Ovary (tissue), 3 donors: ENCODE measurements at regions not wholly inside any gene's neighbourhood (a gene's known extent, or its start where the extent isn't known, plus 50 kb on each side); places are given as distances from the start of the nearest gene placed in this dataset.

Source experiments
- CTCF ChIP-seq, 3 donors: fragments of 450-650 bp in 2 of 3; fragments of 200-600 bp in 1 of 3; IDR thresholded peaks; one replicate each; pipeline versions ENCODE4 v1.5.1 to v1.8.0; 2016 to 2022; ENCODE audit warnings: antibody characterized with exemption in 3 of 3, mild to moderate bottlenecking in 1 of 3
- POLR2A ChIP-seq: fragments of 450-650 bp; IDR thresholded peaks from one replicate; pipeline ENCODE4 v1.6.1; 2017; ENCODE audit warnings: antibody characterized with exemption, mild to moderate bottlenecking, moderate library complexity
- donor health status: DM: no; HTN: no; CAD: no.

- TF ChIP-seq CTCF (IDR thresholded peaks at IDR 0.05) (no peak), POLR2A (no peak)
Observed at GRCh38 chr14:86521031-86521730, 991.2 kb downstream of the FLRT2 start.
